ENCODE measurements at regions not wholly inside any gene's neighbourhood (a gene's known extent, or its start where the extent isn't known, plus 50 kb on each side); places are given as distances from the start of the nearest gene placed in this dataset.

DNA sequence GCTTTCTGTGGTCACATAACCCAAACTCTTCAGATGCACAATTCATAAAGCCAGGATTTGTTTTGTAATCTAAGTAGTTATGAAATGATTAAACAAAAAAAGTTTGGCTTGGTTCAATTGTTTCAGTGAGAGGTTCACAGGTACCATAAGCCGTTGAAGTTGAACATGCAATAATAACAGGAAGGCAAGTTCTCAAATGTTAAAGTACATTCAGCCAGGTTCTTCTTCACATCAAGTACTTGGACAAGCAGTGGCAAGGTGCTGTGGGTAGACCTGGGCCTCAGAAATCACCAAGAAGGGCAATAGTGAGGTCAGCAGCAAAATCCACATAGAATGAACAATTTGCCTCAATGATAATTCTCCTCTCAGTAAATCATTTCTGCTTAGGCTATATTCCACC is 175.5 kb downstream of the EPM2A start:
- intact Hi-C loops (cut with micrococcal nuclease; ENCODE audit: unreplicated experiment) = no loop called here
- no peak overlapping the region for H3K27ac ChIP-seq (ENCODE audit: low read length)
- DNase-seq (ENCODE audit: low read depth, low spot score) = no peak
- ATAC-seq = no peak
- in situ Hi-C loops (cut with HindIII; ENCODE audit: low pct_unique_long_range_greater_than_20kb, low sequenced_read_pairs) = no loop called here
- TF ChIP-seq, protein P1, sequence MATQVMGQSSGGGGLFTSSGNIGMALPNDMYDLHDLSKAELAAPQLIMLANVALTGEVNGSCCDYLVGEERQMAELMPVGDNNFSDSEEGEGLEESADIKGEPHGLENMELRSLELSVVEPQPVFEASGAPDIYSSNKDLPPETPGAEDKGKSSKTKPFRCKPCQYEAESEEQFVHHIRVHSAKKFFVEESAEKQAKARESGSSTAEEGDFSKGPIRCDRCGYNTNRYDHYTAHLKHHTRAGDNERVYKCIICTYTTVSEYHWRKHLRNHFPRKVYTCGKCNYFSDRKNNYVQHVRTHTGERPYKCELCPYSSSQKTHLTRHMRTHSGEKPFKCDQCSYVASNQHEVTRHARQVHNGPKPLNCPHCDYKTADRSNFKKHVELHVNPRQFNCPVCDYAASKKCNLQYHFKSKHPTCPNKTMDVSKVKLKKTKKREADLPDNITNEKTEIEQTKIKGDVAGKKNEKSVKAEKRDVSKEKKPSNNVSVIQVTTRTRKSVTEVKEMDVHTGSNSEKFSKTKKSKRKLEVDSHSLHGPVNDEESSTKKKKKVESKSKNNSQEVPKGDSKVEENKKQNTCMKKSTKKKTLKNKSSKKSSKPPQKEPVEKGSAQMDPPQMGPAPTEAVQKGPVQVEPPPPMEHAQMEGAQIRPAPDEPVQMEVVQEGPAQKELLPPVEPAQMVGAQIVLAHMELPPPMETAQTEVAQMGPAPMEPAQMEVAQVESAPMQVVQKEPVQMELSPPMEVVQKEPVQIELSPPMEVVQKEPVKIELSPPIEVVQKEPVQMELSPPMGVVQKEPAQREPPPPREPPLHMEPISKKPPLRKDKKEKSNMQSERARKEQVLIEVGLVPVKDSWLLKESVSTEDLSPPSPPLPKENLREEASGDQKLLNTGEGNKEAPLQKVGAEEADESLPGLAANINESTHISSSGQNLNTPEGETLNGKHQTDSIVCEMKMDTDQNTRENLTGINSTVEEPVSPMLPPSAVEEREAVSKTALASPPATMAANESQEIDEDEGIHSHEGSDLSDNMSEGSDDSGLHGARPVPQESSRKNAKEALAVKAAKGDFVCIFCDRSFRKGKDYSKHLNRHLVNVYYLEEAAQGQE (IDR thresholded peaks at IDR 0.05; ENCODE audit: insufficient read depth in 1 of 2, low read depth in 2 of 2, low read length in 1 of 2) = no peak
- TF ChIP-seq SIN3A (IDR thresholded peaks at IDR 0.05; ENCODE audit: borderline replicate concordance, insufficient read depth, low read depth, low read length) = no peak
- TF ChIP-seq, protein P2, sequence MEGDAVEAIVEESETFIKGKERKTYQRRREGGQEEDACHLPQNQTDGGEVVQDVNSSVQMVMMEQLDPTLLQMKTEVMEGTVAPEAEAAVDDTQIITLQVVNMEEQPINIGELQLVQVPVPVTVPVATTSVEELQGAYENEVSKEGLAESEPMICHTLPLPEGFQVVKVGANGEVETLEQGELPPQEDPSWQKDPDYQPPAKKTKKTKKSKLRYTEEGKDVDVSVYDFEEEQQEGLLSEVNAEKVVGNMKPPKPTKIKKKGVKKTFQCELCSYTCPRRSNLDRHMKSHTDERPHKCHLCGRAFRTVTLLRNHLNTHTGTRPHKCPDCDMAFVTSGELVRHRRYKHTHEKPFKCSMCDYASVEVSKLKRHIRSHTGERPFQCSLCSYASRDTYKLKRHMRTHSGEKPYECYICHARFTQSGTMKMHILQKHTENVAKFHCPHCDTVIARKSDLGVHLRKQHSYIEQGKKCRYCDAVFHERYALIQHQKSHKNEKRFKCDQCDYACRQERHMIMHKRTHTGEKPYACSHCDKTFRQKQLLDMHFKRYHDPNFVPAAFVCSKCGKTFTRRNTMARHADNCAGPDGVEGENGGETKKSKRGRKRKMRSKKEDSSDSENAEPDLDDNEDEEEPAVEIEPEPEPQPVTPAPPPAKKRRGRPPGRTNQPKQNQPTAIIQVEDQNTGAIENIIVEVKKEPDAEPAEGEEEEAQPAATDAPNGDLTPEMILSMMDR (IDR thresholded peaks at IDR 0.05) = no peak
- no peak for TF ChIP-seq POLR2AphosphoS5 (IDR thresholded peaks at IDR 0.05; ENCODE audit: low read depth, low read length)
- TF ChIP-seq TCF7L2 (IDR thresholded peaks at IDR 0.05; ENCODE audit: low read depth, low read length) = no peak
- no TSS peak for BruUV-seq (replicated peaks)
- H3K9me3 ChIP-seq (ENCODE audit: control insufficient read depth, insufficient read depth, low read depth, low read length) = no peaks in the 10 kb centered on the region
- ChIA-PET POLR2A (no interaction called here), CTCF (no interaction called here)
- no peaks in the 10 kb centered on the region for H3K36me3 ChIP-seq (ENCODE audit: control insufficient read depth, insufficient read depth, low read length)
- H3K4me1 ChIP-seq (ENCODE audit: control insufficient read depth, insufficient read depth, low read length) = no peaks in the 10 kb centered on the region
- no peaks in the 10 kb centered on the region for H3K27me3 ChIP-seq (ENCODE audit: control insufficient read depth, insufficient read depth, low read length)
- no peak overlapping the region for H3K4me3 ChIP-seq (ENCODE audit: low read depth in 2 of 2, low read length in 2 of 2)

DNA sequence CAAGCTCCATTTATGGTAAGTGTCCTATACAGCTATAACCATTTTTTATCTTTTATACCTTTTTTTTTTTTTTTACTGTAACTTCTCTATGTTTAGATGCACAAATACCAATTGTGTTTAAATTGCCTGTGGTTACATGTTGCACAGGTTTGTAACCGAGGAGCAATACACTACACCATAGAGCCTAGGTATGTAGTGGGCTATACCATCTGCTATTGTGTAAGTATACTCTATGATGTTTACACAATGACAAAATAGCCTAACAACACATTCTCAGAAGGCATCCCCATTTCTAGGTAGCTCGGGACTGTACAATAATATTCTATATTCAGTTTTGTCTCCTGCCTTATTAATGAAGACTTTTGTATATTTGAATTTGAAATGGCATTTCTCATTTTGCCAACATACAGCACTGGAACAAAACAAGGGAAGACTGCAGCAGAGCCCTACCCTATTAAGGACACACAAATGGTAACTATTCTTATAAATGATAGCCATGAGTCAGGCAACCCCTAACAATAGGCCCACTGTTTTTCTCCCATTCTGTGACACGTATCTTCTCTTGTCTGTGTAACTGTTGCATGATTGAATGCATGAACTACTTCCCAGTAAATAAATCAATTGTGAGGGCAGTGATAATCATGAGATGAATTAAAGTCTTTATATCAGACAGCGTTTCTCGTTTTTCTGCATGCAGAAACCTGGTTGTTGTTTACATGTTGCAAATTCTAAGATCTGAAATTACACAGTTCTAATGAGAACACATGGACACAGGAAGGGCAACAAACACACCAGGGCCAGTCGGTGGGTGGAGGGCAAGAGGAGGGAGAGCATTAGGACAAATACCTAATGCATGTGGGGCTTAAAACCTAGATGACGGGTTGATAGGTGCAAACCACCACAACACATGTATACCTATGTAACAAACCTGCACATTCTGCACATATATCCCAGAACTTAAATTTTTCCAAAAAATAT is 173.9 kb downstream of the EPM2A start:
- H3K27me3 ChIP-seq (ENCODE audit: control insufficient read depth, insufficient read depth, low read length) = no peaks in the 10 kb centered on the region
- CTCF ChIA-PET = no interaction called here
- no peak overlapping the region for H3K27ac ChIP-seq (ENCODE audit: low read length)
- H3K4me1 ChIP-seq (ENCODE audit: control insufficient read depth, insufficient read depth, low read length) = no peaks in the 10 kb centered on the region
- POLR2A ChIA-PET = no interaction called here
- H3K9me3 ChIP-seq (ENCODE audit: control insufficient read depth, insufficient read depth, low read depth, low read length) = no peaks in the 10 kb centered on the region
- no peak overlapping the region for H3K4me3 ChIP-seq (ENCODE audit: low read depth in 2 of 2, low read length in 2 of 2)
- ATAC-seq (no peak; the same call in 1 of the 2 replicates), DNase-seq (ENCODE audit: low read depth, low spot score) (no peak)
- in situ Hi-C loops (cut with HindIII; ENCODE audit: low pct_unique_long_range_greater_than_20kb, low sequenced_read_pairs) (no loop called here), intact Hi-C loops (cut with micrococcal nuclease; ENCODE audit: unreplicated experiment) (no loop called here)
- no peaks in the 10 kb centered on the region for H3K36me3 ChIP-seq (ENCODE audit: control insufficient read depth, insufficient read depth, low read length)
- no TSS peak for BruUV-seq (replicated peaks)
- no peak for TF ChIP-seq SIN3A (IDR thresholded peaks at IDR 0.05; ENCODE audit: borderline replicate concordance, insufficient read depth, low read depth, low read length)
- no peak for TF ChIP-seq POLR2AphosphoS5 (IDR thresholded peaks at IDR 0.05; ENCODE audit: low read depth, low read length)
- TF ChIP-seq, protein P2 (IDR thresholded peaks at IDR 0.05) = no peak
- TF ChIP-seq, protein P1 (IDR thresholded peaks at IDR 0.05; ENCODE audit: insufficient read depth in 1 of 2, low read depth in 2 of 2, low read length in 1 of 2) = no peak
- TF ChIP-seq TCF7L2 (IDR thresholded peaks at IDR 0.05; ENCODE audit: low read depth, low read length) = no peak
